GM12878 (cell line): ENCODE measurements at regions not wholly inside any gene's neighbourhood (a gene's known extent, or its start where the extent isn't known, plus 50 kb on each side); places are given as distances from the start of the nearest gene placed in this dataset.

Experiments
- ATAC-seq: fragments of 200-7000 bp; cut with Tn5 transposase; 3 replicates; pipeline ENCODE4 v1.9.1; 2020; ENCODE audit warnings: mild to moderate bottlenecking, moderate library complexity
- BruUV-seq: library from RNA; stranded (reverse); fragments of 400-500 nt; replicated peaks from 2 replicates; lab custom pipeline; 2021; lab: Mats Ljungman, UMichigan
- CTCF ChIA-PET: fragments of 300-600 bp; sonication (Branson Sonifier 250); formaldehyde crosslinking; extraction: SDS; loops from one replicate; lab custom pipeline; 2021; ENCODE audit warnings: inconsistent platforms; lab: Yijun Ruan, JAX
- POLR2A ChIA-PET: fragments of 350-600 bp; formaldehyde crosslinking; extraction: SDS; loops from one replicate; lab custom pipeline; 2021; ENCODE audit warnings: inconsistent platforms; lab: Charles Lee
- RAD21 ChIA-PET: fragments of 300-600 bp; sonication (Branson Sonifier 250); formaldehyde crosslinking; loops from one replicate; lab custom pipeline; 2023; ENCODE audit warnings: antibody characterized with exemption; ENCODE audit not compliant: unreplicated experiment; lab: Charles Lee
- SMC1A ChIA-PET: fragments of 300-600 bp; sonication (Branson Sonifier 250); formaldehyde crosslinking; loops from one replicate; lab custom pipeline; 2023; ENCODE audit not compliant: unreplicated experiment, uncharacterized antibody; lab: Charles Lee
- DNase-seq: peaks from one replicate; pipeline ENCODE4 v3.0.0-alpha.2; 2011; ENCODE audit warnings: low read depth, low spot score
- FAIRE-seq: peaks from 3 replicates; lab custom pipeline; 2011; peaks lifted over from hg19 to GRCh38; lab: Jason Lieb, UNC
- H2AFZ ChIP-seq: 2 replicates; pipeline ENCODE4 v1.6.0; 2011; ENCODE audit warnings: low read depth, low read length, control low read depth; ENCODE audit not compliant: control insufficient read depth
- H3K27ac ChIP-seq: 2 replicates; pipeline ENCODE4 v1.5.1; 2011; ENCODE audit warnings: control low read depth; ENCODE audit not compliant: control insufficient read depth, insufficient read depth
- H3K27me3 ChIP-seq, 2 experiments: replicated peaks in 1 of 2; 2 replicates each; pipeline versions ENCODE4 v1.6.0 to v1.6.1; 2011; ENCODE audit warnings: low read length in 1 of 2; ENCODE audit not compliant: control insufficient read depth in 2 of 2, insufficient read depth in 2 of 2
- H3K36me3 ChIP-seq, 2 experiments: 2 replicates each; pipeline ENCODE4 v1.5.1; 2011; ENCODE audit warnings: low read length in 1 of 2; ENCODE audit not compliant: control insufficient read depth in 2 of 2, insufficient read depth in 2 of 2
- H3K4me1 ChIP-seq: 2 replicates; pipeline ENCODE4 v1.6.1; 2011; ENCODE audit warnings: mild to moderate bottlenecking, low read length, moderate library complexity, mixed read lengths; ENCODE audit not compliant: control insufficient read depth, insufficient read depth
- H3K4me2 ChIP-seq: 2 replicates; pipeline ENCODE4 v1.6.0; 2011; ENCODE audit warnings: control low read depth; ENCODE audit not compliant: control insufficient read depth, insufficient read depth
- H3K4me3 ChIP-seq: fragments of 200-600 bp; sonication (generic); 2 replicates; pipeline ENCODE4 v1.5.1; 2016
- H3K79me2 ChIP-seq: 2 replicates; pipeline ENCODE4 v1.6.0; 2011; ENCODE audit warnings: low read length; ENCODE audit not compliant: control insufficient read depth, insufficient read depth
- H3K9ac ChIP-seq: 2 replicates; pipeline ENCODE4 v1.8.0; 2011; ENCODE audit warnings: low read length, control low read depth, mixed read lengths; ENCODE audit not compliant: control insufficient read depth, insufficient read depth
- H3K9me3 ChIP-seq: replicated peaks from 3 replicates; pipeline ENCODE4 v1.5.1; 2011; ENCODE audit warnings: mild to moderate bottlenecking, low read length; ENCODE audit not compliant: control insufficient read depth, insufficient read depth
- H4K20me1 ChIP-seq: 2 replicates; pipeline ENCODE4 v1.6.0; 2011; ENCODE audit not compliant: control insufficient read depth, insufficient read depth
- ASH2L ChIP-seq: fragments of 300-600, 200-600 bp; sonication (generic); IDR thresholded peaks from 2 replicates; pipeline ENCODE4 v1.6.1; 2017; ENCODE audit warnings: low read depth, mild to moderate bottlenecking, borderline replicate concordance
- CBX5 ChIP-seq: sonication (generic); IDR thresholded peaks from 2 replicates; pipeline ENCODE4 v1.6.1; 2016; ENCODE audit warnings: low read depth, moderate library complexity, mild to moderate bottlenecking, inconsistent platforms
- HCFC1 ChIP-seq: fragments of 150-350 bp; IDR thresholded peaks from 2 replicates; pipeline ENCODE4 v1.6.1; 2014; ENCODE audit warnings: low read length
- JUNB ChIP-seq: IDR thresholded peaks from 2 replicates; pipeline ENCODE4 v1.6.1; 2016; ENCODE audit warnings: antibody characterized with exemption, mild to moderate bottlenecking
- MEF2B ChIP-seq: fragments of 450-650 bp; IDR thresholded peaks from 2 replicates; pipeline ENCODE4 v1.6.1; 2018; ENCODE audit warnings: mild to moderate bottlenecking, moderate library complexity; ENCODE audit not compliant: partially characterized antibody, poor library complexity, severe bottlenecking
- NBN ChIP-seq: fragments of 450-650 bp; IDR thresholded peaks from 2 replicates; pipeline ENCODE4 v1.6.1; 2016
- NR2C1 ChIP-seq: fragments of 450-650 bp; IDR thresholded peaks from 2 replicates; pipeline ENCODE4 v1.6.1; 2017; ENCODE audit warnings: antibody characterized with exemption, mild to moderate bottlenecking, moderate library complexity
- POLR2A ChIP-seq: IDR thresholded peaks from 2 replicates; pipeline ENCODE4 v1.6.1; 2011; ENCODE audit warnings: low read depth, mild to moderate bottlenecking, low read length
- RFX5 ChIP-seq: IDR thresholded peaks from 2 replicates; pipeline ENCODE4 v1.6.1; 2011; ENCODE audit warnings: low read depth, low read length, improper control_type of control experiment
- WGBS: methylation state at CpG from one replicate; pipeline ENCODE4 v1.1.6; 2016; ENCODE audit warnings: low lambda C conversion rate; ENCODE audit not compliant: insufficient replicate concordance, insufficient coverage; ENCODE audit errors: missing lambda C conversion rate; 5-methylcytosine and 5-hydroxymethylcytosine counted together
- in situ Hi-C: fragments of 300-500 bp; cut with MboI; formaldehyde crosslinking; loops from 9 replicates; pipeline ENCODE4 v1.14.3; 2018; ENCODE audit warnings: mixed read lengths
- intact Hi-C: fragments of 100-400 bp; cut with micrococcal nuclease; formaldehyde crosslinking; loops from one replicate; pipeline ENCODE4 v1.14.2; 2022; ENCODE audit not compliant: unreplicated experiment
- TF ChIP-seq, protein P1 (sequence below): fragments of 150-350 bp; IDR thresholded peaks from 2 replicates; pipeline ENCODE4 v1.6.1; 2016; ENCODE audit warnings: low read depth, low read length
- TF ChIP-seq, protein P2 (sequence below): fragments of 450-650 bp; formaldehyde crosslinking; IDR thresholded peaks from 2 replicates; pipeline ENCODE4 v1.4.0; 2020; ENCODE audit warnings: mild to moderate bottlenecking, moderate library complexity

DNA sequence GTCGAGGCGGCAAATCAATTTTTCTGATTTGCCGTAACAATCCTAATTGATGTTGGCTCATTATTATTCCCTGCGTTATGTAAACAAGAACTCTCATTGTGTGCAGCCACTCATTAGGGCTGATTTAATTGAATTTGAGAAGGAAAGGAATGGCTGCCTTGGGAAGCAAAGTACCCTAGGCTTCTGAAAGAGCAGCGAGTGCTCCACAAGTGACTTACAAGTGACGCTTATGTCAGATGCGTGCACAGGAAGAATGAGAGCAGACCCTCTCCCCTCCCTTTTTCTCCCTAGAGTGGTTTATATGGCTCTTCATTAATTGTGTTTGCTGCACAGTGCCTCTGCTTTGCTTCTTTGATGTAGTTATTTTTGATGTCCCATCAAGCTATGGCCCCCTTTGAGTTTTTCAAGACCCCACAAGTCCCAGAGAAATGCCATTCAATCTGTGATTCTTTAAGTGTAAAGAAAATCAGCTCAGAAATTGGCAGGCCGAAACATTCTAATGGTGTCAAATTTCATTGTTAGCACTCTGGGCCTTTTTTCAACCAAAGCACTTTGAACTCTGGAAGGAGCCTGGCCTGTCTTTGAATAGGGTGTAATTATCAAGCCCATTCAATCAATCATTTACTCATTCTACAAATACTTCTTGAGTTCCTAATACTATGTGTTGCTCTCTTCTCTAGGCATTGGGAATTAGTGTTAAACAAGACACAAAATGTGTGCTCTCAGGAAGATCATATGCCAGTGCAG lies 86.8 kb upstream of the VAV3 start:
- Histone ChIP-seq H3K9ac (no peak overlapping the region), H3K27ac (no peak overlapping the region), H3K4me3 (no peak overlapping the region), H4K20me1 (no peaks in the 10 kb centered on the region), H3K4me1 (no peaks in the 10 kb centered on the region), H3K79me2 (no peaks in the 10 kb centered on the region), H3K27me3 (no peaks in the 10 kb centered on the region; a peak in 1 of 4 replicates), H3K36me3 (no peaks in the 10 kb centered on the region), H3K9me3 (no peaks in the 10 kb centered on the region), H2AFZ (no peak overlapping the region), H3K4me2 (no peak overlapping the region)
- DNase-seq (no peak), ATAC-seq (no peak), FAIRE-seq (no peak)
- 65% methylated on average over 8 of the region's 8 CpGs for WGBS
- RAD21 ChIA-PET, result no interaction called here
- intact Hi-C loops, result no loop called here
- no TSS peak for BruUV-seq
- in situ Hi-C loops, result no loop called here
- TF ChIP-seq POLR2A (no peak), JUNB (no peak), NR2C1 (no peak), NBN (no peak), MEF2B (no peak), RFX5 (no peak), HCFC1 (no peak), CBX5 (no peak), ASH2L (no peak)
- TF ChIP-seq, protein P1, sequence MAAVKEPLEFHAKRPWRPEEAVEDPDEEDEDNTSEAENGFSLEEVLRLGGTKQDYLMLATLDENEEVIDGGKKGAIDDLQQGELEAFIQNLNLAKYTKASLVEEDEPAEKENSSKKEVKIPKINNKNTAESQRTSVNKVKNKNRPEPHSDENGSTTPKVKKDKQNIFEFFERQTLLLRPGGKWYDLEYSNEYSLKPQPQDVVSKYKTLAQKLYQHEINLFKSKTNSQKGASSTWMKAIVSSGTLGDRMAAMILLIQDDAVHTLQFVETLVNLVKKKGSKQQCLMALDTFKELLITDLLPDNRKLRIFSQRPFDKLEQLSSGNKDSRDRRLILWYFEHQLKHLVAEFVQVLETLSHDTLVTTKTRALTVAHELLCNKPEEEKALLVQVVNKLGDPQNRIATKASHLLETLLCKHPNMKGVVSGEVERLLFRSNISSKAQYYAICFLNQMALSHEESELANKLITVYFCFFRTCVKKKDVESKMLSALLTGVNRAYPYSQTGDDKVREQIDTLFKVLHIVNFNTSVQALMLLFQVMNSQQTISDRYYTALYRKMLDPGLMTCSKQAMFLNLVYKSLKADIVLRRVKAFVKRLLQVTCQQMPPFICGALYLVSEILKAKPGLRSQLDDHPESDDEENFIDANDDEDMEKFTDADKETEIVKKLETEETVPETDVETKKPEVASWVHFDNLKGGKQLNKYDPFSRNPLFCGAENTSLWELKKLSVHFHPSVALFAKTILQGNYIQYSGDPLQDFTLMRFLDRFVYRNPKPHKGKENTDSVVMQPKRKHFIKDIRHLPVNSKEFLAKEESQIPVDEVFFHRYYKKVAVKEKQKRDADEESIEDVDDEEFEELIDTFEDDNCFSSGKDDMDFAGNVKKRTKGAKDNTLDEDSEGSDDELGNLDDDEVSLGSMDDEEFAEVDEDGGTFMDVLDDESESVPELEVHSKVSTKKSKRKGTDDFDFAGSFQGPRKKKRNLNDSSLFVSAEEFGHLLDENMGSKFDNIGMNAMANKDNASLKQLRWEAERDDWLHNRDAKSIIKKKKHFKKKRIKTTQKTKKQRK, result no peak
- TF ChIP-seq, protein P2, sequence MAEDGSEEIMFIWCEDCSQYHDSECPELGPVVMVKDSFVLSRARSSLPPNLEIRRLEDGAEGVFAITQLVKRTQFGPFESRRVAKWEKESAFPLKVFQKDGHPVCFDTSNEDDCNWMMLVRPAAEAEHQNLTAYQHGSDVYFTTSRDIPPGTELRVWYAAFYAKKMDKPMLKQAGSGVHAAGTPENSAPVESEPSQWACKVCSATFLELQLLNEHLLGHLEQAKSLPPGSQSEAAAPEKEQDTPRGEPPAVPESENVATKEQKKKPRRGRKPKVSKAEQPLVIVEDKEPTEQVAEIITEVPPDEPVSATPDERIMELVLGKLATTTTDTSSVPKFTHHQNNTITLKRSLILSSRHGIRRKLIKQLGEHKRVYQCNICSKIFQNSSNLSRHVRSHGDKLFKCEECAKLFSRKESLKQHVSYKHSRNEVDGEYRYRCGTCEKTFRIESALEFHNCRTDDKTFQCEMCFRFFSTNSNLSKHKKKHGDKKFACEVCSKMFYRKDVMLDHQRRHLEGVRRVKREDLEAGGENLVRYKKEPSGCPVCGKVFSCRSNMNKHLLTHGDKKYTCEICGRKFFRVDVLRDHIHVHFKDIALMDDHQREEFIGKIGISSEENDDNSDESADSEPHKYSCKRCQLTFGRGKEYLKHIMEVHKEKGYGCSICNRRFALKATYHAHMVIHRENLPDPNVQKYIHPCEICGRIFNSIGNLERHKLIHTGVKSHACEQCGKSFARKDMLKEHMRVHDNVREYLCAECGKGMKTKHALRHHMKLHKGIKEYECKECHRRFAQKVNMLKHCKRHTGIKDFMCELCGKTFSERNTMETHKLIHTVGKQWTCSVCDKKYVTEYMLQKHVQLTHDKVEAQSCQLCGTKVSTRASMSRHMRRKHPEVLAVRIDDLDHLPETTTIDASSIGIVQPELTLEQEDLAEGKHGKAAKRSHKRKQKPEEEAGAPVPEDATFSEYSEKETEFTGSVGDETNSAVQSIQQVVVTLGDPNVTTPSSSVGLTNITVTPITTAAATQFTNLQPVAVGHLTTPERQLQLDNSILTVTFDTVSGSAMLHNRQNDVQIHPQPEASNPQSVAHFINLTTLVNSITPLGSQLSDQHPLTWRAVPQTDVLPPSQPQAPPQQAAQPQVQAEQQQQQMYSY (CRISPR knock-in tag), result no peak
- SMC1A ChIA-PET, result interaction anchor here (0.6 kb wide), 1 partner anchor 180 kb away, joined by 3 read pairs; no protein-coding TSS in a partner anchor
- POLR2A ChIA-PET, result no interaction called here
- CTCF ChIA-PET, result interaction anchor here (0.7 kb wide), 1 partner anchor 537 kb away, joined by 3 read pairs; no protein-coding TSS in a partner anchor
